ENCODE measurements at regions not wholly inside any gene's neighbourhood (a gene's known extent, or its start where the extent isn't known, plus 50 kb on each side); places are given as distances from the start of the nearest gene placed in this dataset.
A peak's percentile ranks its signal among the peaks of the same experiment; 100 is the strongest.
"Not testable (repeated sequence)": the region's sequence is repeated elsewhere in the genome, so short reads cannot be mapped to it uniquely, and the experiment has no call there.

GRCh38 chr7:65749039-65749438 is 123.8 kb upstream of the VKORC1L1 start:
- Histone ChIP-seq H3K9me3 (no peaks in the 10 kb centered on the region), H3K4me3 (no peak overlapping the region), H3K27me3 (ENCODE audit: low read depth) (no peaks in the 10 kb centered on the region), H3K27ac (no peak overlapping the region), H3K4me1 (peaks cover 25% of the 10 kb centered on the region), H3K36me3 (peaks cover 14% of the 10 kb centered on the region)
- DNase-seq = no peak
- ATAC-seq = no peak
- intact Hi-C loops (cut with DNase I) = no loop called here
- TF ChIP-seq, protein P1, sequence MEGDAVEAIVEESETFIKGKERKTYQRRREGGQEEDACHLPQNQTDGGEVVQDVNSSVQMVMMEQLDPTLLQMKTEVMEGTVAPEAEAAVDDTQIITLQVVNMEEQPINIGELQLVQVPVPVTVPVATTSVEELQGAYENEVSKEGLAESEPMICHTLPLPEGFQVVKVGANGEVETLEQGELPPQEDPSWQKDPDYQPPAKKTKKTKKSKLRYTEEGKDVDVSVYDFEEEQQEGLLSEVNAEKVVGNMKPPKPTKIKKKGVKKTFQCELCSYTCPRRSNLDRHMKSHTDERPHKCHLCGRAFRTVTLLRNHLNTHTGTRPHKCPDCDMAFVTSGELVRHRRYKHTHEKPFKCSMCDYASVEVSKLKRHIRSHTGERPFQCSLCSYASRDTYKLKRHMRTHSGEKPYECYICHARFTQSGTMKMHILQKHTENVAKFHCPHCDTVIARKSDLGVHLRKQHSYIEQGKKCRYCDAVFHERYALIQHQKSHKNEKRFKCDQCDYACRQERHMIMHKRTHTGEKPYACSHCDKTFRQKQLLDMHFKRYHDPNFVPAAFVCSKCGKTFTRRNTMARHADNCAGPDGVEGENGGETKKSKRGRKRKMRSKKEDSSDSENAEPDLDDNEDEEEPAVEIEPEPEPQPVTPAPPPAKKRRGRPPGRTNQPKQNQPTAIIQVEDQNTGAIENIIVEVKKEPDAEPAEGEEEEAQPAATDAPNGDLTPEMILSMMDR (IDR thresholded peaks at IDR 0.05) = no peak

DNA sequence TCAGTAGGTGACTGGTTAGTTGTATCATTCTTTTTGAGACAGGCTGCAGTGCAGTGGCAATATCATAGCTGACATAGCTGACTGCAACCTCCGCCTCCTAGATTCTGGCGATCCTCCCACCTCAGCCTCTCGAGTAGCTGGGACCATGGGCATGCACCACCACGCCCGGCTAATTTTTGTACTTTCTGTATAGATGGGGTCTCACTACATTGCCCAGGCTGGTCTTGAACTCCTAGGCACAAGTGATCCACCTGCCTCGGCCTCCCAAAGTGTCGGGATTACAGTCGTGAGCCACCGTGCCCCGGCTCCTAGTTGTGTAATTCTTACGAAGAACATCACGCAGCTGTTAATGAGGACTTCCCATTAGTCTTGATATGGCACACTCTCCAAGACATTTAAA is 123.4 kb upstream of the VKORC1L1 start:
- peak overlapping the region; percentile 92 for H3K27ac ChIP-seq
- peaks cover 25% of the 10 kb centered on the region for H3K4me1 ChIP-seq
- H3K9me3 ChIP-seq = no peaks in the 10 kb centered on the region
- ATAC-seq (no peak), DNase-seq (no peak)
- H3K36me3 ChIP-seq = peaks cover 16% of the 10 kb centered on the region
- no peaks in the 10 kb centered on the region for H3K27me3 ChIP-seq (ENCODE audit: low read depth)
- TF ChIP-seq, protein P1 (IDR thresholded peaks at IDR 0.05) = no peak
- H3K4me3 ChIP-seq = no peak overlapping the region
- intact Hi-C loops (cut with DNase I) = no loop called here

DNA sequence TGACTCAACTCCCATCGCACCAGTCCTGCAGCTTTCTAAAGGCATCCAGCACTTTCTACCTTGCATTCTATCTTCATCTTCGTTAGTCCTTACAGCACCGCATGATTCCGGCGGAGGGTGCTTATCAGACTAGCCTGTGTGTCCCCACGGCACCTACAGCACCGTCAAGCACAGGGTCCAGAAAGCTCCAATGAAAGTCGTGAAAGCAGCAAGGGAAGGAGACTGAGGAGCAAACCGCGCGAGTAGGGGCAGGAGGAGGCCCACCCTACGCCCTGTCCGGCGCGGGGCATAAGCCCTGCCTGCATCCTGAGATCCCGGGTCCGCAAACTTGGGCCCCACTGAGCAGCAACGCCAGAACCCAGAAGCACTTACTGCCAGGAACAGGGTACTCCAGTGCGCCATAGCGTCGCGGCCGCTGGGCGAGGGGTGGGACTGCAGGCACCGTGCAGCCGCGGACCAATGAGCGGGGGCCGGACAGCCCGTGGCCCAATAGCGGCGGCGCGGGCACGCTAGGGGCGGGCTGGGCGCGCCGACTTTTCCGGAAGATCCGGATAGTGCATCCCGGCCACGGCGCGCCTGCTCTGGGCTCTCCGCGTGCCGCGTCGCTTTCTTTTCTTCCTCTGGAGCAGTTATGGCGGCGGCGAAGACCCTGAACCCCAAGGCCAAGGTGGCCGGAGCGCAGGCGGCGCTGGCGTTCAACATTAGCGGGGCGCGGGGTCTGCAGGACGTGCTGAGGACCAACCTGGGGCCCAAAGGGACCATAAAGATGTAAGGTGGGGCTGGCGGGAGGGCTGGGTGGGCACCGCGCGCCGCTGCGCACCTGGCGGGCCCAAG is 122.1 kb upstream of the VKORC1L1 start:
- H3K4me3 ChIP-seq = peak overlapping the region; percentile 80
- intact Hi-C loops (cut with DNase I) = no loop called here
- peak overlapping the region; percentile 92 for H3K27ac ChIP-seq
- H3K27me3 ChIP-seq (ENCODE audit: low read depth) = no peaks in the 10 kb centered on the region
- DNase-seq (peak; percentile 96), ATAC-seq (peak; percentile 100)
- TF ChIP-seq, protein P1 (IDR thresholded peaks at IDR 0.05) = peak; percentile 37
- H3K4me1 ChIP-seq = peaks cover 17% of the 10 kb centered on the region
- peaks cover 25% of the 10 kb centered on the region for H3K36me3 ChIP-seq
- H3K9me3 ChIP-seq = no peaks in the 10 kb centered on the region

- H3K9me3 ChIP-seq; ATAC-seq; H3K4me3 ChIP-seq; intact Hi-C loops (cut with DNase I); H3K27me3 ChIP-seq (ENCODE audit: low read depth); H3K27ac ChIP-seq; DNase-seq: not testable (repeated sequence)
- peaks cover 11% of the 10 kb centered on the region for H3K4me1 ChIP-seq
- peaks cover 52% of the 10 kb centered on the region for H3K36me3 ChIP-seq
Observed at GRCh38 chr7:65754070-65754469, 118.8 kb upstream of the VKORC1L1 start.

GRCh38 chr7:65758991-65759390 is 113.9 kb upstream of the VKORC1L1 start:
- H3K4me1 ChIP-seq; intact Hi-C loops (cut with DNase I); H3K9me3 ChIP-seq; ATAC-seq; DNase-seq; H3K4me3 ChIP-seq; H3K27ac ChIP-seq; H3K27me3 ChIP-seq (ENCODE audit: low read depth): not testable (repeated sequence)
- H3K36me3 ChIP-seq = peaks cover 70% of the 10 kb centered on the region

DNA sequence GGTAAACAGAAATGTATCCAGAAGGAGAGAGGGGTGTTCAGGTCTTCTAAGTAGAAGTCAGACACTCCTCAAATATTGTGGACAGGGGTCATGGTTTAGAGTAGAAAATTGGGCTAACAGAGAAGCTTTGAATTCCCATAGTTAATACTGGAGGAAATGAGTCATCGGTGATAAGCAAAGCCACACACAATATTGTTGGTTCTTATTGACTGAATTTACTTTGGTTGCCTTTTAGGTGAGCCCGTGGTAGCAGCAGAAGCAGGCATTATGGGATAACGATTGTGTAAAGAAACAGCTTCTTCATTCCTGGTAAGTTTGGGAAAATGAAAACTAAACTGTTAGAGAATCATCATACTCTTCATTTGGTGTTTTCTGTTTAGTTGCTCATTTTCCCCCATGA is 110.2 kb upstream of the VKORC1L1 start:
- intact Hi-C loops (cut with DNase I); DNase-seq; H3K9me3 ChIP-seq; H3K4me1 ChIP-seq; H3K4me3 ChIP-seq; H3K27ac ChIP-seq; H3K27me3 ChIP-seq (ENCODE audit: low read depth): not testable (repeated sequence)
- peaks cover 51% of the 10 kb centered on the region for H3K36me3 ChIP-seq
- ATAC-seq = peak in 1 of 2 donors; percentile 19

DNA sequence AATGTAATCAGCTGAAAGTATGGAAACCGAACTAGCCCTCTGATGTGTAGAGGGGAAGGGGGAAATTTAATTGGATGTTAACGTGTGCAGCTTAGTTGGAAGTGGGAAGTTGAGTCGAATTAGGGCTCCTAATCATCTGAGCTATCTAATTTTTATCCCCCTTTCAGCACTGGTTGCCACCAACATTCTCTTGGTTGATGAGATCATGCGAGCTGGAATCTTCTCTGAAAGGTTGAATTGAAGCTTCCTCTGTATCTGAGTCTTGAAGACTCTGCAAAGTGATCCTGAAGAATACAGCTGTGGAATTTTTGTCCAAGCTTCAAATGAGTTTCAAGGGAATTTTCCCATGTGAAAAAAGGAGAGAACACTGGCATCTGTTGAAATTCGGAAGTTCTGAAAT is 109.8 kb upstream of the VKORC1L1 start:
- H3K4me3 ChIP-seq; DNase-seq; H3K4me1 ChIP-seq; intact Hi-C loops (cut with DNase I); H3K27ac ChIP-seq; ATAC-seq; H3K9me3 ChIP-seq; H3K27me3 ChIP-seq (ENCODE audit: low read depth): not testable (repeated sequence)
- peaks cover 47% of the 10 kb centered on the region for H3K36me3 ChIP-seq

- intact Hi-C loops (cut with DNase I); H3K27me3 ChIP-seq (ENCODE audit: low read depth); H3K9me3 ChIP-seq; H3K36me3 ChIP-seq; H3K4me1 ChIP-seq: not testable (repeated sequence)
- Histone ChIP-seq H3K27ac (peak overlapping the region; percentile 89), H3K4me3 (peak overlapping the region; percentile 90)
- ATAC-seq (peak; percentile 99), DNase-seq (peak; percentile 96)
Observed at GRCh38 chr7:65770473-65771225, 102.2 kb upstream of the VKORC1L1 start.

- H3K4me1 ChIP-seq; H3K36me3 ChIP-seq; intact Hi-C loops (cut with DNase I); DNase-seq; H3K27me3 ChIP-seq (ENCODE audit: low read depth); H3K9me3 ChIP-seq: not testable (repeated sequence)
- H3K27ac ChIP-seq = peak overlapping the region; percentile 89
- ATAC-seq = peak in 1 of 2 donors; percentile 1
- H3K4me3 ChIP-seq = peak overlapping the region; percentile 90
Observed at GRCh38 chr7:65771226-65771569, 101.7 kb upstream of the VKORC1L1 start.

DNA sequence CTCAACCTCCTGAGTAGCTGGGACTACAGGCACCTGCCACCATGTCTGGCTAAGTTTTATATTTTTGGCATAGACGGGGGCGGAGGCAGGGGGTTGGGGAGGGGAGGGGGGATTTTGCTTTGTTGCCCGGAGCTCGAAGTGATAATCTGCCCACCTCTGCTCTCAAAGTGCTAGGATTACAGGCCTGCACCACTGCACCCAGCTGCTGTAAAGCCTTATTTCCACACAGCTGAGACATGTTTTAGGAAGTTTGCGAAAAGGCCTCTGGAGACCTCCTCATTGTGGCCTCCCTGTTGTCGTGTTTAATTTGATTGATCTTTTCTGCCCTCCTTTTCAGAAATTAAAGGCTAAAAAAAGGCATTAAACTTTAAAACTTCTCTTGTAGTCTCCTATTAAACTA is 96.2 kb upstream of the VKORC1L1 start:
- DNase-seq; H3K36me3 ChIP-seq; H3K4me1 ChIP-seq; H3K4me3 ChIP-seq; ATAC-seq; intact Hi-C loops (cut with DNase I); H3K27me3 ChIP-seq (ENCODE audit: low read depth); H3K27ac ChIP-seq; H3K9me3 ChIP-seq: not testable (repeated sequence)

GRCh38 chr7:65789943-65790342 is 82.9 kb upstream of the VKORC1L1 start:
- H3K9me3 ChIP-seq; H3K27ac ChIP-seq; ATAC-seq; H3K4me1 ChIP-seq; H3K27me3 ChIP-seq (ENCODE audit: low read depth); intact Hi-C loops (cut with DNase I); DNase-seq; H3K36me3 ChIP-seq; H3K4me3 ChIP-seq: not testable (repeated sequence)

Measured in lower lobe of right lung (tissue), 2 donors.